CD4-positive, CD25-positive, alpha-beta regulatory T cell (primary cell): ENCODE measurements at regions not wholly inside any gene's neighbourhood (a gene's known extent, or its start where the extent isn't known, plus 50 kb on each side); places are given as distances from the start of the nearest gene placed in this dataset.

Source experiments
- ATAC-seq, 2 donors: fragments of 150-1000 bp; cut with Tn5 transposase; one replicate each; pipeline ENCODE4 v1.10.0; 2021; ENCODE audit warnings: low read depth in 2 of 2, moderate number of reproducible peaks in 2 of 2, moderate library complexity in 1 of 2
- DNase-seq, 3 donors: peaks; one replicate each; pipeline versions ENCODE4 v3.0.0 to v3.0.0-alpha.2; 2012 to 2022; ENCODE audit warnings: mixed read lengths in 1 of 3
- H3K27ac ChIP-seq: one replicate; pipeline ENCODE4 v1.7.0; 2013; ENCODE audit warnings: mild to moderate bottlenecking, low read length; ENCODE audit not compliant: insufficient read depth, poor library complexity, severe bottlenecking
- H3K27me3 ChIP-seq: one replicate; pipeline ENCODE4 v1.7.0; 2013; ENCODE audit warnings: low read length; ENCODE audit not compliant: control insufficient read depth, insufficient read depth
- H3K36me3 ChIP-seq: one replicate; pipeline ENCODE4 v1.7.0; 2013; ENCODE audit warnings: mild to moderate bottlenecking, low read length, moderate library complexity; ENCODE audit not compliant: control insufficient read depth, insufficient read depth
- H3K4me1 ChIP-seq: 2 replicates; pipeline ENCODE4 v1.7.0; 2013; ENCODE audit warnings: mild to moderate bottlenecking, low read length; ENCODE audit not compliant: insufficient read depth, control insufficient read depth, poor library complexity, severe bottlenecking
- H3K4me3 ChIP-seq: one replicate; pipeline ENCODE4 v1.7.0; 2013; ENCODE audit warnings: low read depth, mild to moderate bottlenecking, low read length, moderate library complexity
- H3K9me3 ChIP-seq, 2 experiments: 1 replicate in 1 of 2; 2 replicates in 1 of 2; pipeline ENCODE4 v1.7.0; 2013; ENCODE audit warnings: low read length in 2 of 2, mild to moderate bottlenecking in 1 of 2, moderate library complexity in 1 of 2; ENCODE audit not compliant: control insufficient read depth in 2 of 2
- H3K27ac Mint-ChIP-seq, 3 donors: one replicate each; pipeline ENCODE4 v1.8.0; 2020 to 2022; ENCODE audit warnings: mild to moderate bottlenecking in 3 of 3, mixed read lengths in 3 of 3, moderate library complexity in 2 of 3
- H3K27me3 Mint-ChIP-seq: one replicate; pipeline ENCODE4 v1.8.0; 2022; ENCODE audit warnings: mild to moderate bottlenecking, mixed read lengths
- H3K36me3 Mint-ChIP-seq: one replicate; pipeline ENCODE4 v1.8.0; 2020; ENCODE audit warnings: mixed read lengths
- H3K4me1 Mint-ChIP-seq, 4 donors: one replicate each; pipeline ENCODE4 v1.8.0; 2020 to 2022; ENCODE audit warnings: mixed read lengths in 4 of 4, mild to moderate bottlenecking in 1 of 4
- H3K4me3 Mint-ChIP-seq, 4 donors: one replicate each; pipeline ENCODE4 v1.8.0; 2020 to 2022; ENCODE audit warnings: mild to moderate bottlenecking in 4 of 4, mixed read lengths in 4 of 4, moderate library complexity in 3 of 4
- H3K9me3 Mint-ChIP-seq, 7 donors: one replicate each; pipeline ENCODE4 v1.8.0; 2020 to 2022; ENCODE audit warnings: mixed read lengths in 7 of 7, mild to moderate bottlenecking in 3 of 7, moderate library complexity in 2 of 7

GRCh38 chr3:63030666-63031065, 155.4 kb upstream of the CADPS start:
- H3K9me3 ChIP-seq: no peaks in the 10 kb centered on the region
- no peaks in the 10 kb centered on the region for H3K4me1 ChIP-seq
- H3K27ac ChIP-seq: no peak overlapping the region
- peaks cover 0 to 10% (median 6%) of the 10 kb centered on the region in 7 donors for H3K9me3 Mint-ChIP-seq
- no peak for ATAC-seq
- no peaks in the 10 kb centered on the region for H3K36me3 Mint-ChIP-seq
- H3K4me3 ChIP-seq: no peak overlapping the region
- DNase-seq: no peak
- peak overlapping the region in 1 of 3 donors; percentile 38 for H3K27ac Mint-ChIP-seq
- no peaks in the 10 kb centered on the region for H3K36me3 ChIP-seq
- H3K4me1 Mint-ChIP-seq: no peaks in the 10 kb centered on the region
- peaks cover 5% of the 10 kb centered on the region for H3K27me3 Mint-ChIP-seq
- H3K4me3 Mint-ChIP-seq: no peak overlapping the region
- no peaks in the 10 kb centered on the region for H3K27me3 ChIP-seq

GRCh38 chr3:63032881-63033280, 157.7 kb upstream of the CADPS start:
- Mint-ChIP-seq H3K27me3 (peaks cover 5% of the 10 kb centered on the region), H3K9me3 (peaks cover 0 to 9% (median 4%) of the 10 kb centered on the region in 7 donors), H3K4me3 (no peak overlapping the region), H3K4me1 (no peaks in the 10 kb centered on the region), H3K27ac (no peak overlapping the region), H3K36me3 (no peaks in the 10 kb centered on the region)
- H3K27ac ChIP-seq: no peak overlapping the region
- DNase-seq (no peak), ATAC-seq (no peak)
- no peaks in the 10 kb centered on the region for H3K9me3 ChIP-seq
- H3K4me3 ChIP-seq: no peak overlapping the region
- H3K36me3 ChIP-seq: no peaks in the 10 kb centered on the region
- no peaks in the 10 kb centered on the region for H3K27me3 ChIP-seq
- no peaks in the 10 kb centered on the region for H3K4me1 ChIP-seq

- no peak for ATAC-seq
- Histone ChIP-seq H3K36me3 (no peaks in the 10 kb centered on the region), H3K4me1 (no peaks in the 10 kb centered on the region), H3K27ac (no peak overlapping the region), H3K27me3 (no peaks in the 10 kb centered on the region), H3K4me3 (no peak overlapping the region), H3K9me3 (no peaks in the 10 kb centered on the region)
- DNase-seq: no peak
- H3K9me3 Mint-ChIP-seq: peaks cover 0 to 9% (median 3%) of the 10 kb centered on the region in 7 donors
- no peak overlapping the region for H3K4me3 Mint-ChIP-seq
- no peaks in the 10 kb centered on the region for H3K36me3 Mint-ChIP-seq
- no peaks in the 10 kb centered on the region for H3K4me1 Mint-ChIP-seq
- no peak overlapping the region for H3K27ac Mint-ChIP-seq
- H3K27me3 Mint-ChIP-seq: peaks cover 5% of the 10 kb centered on the region
Measured at GRCh38 chr3:63034101-63034500, 158.9 kb upstream of the CADPS start.

- H3K4me3 Mint-ChIP-seq: no peak overlapping the region
- no peaks in the 10 kb centered on the region for H3K36me3 Mint-ChIP-seq
- H3K27me3 ChIP-seq: no peaks in the 10 kb centered on the region
- no peak overlapping the region for H3K27ac Mint-ChIP-seq
- H3K9me3 ChIP-seq: no peaks in the 10 kb centered on the region
- H3K36me3 ChIP-seq: no peaks in the 10 kb centered on the region
- H3K4me3 ChIP-seq: no peak overlapping the region
- no peaks in the 10 kb centered on the region for H3K4me1 ChIP-seq
- no peak overlapping the region for H3K27ac ChIP-seq
- DNase-seq (no peak), ATAC-seq (no peak)
- H3K4me1 Mint-ChIP-seq: no peaks in the 10 kb centered on the region
- H3K9me3 Mint-ChIP-seq: peaks cover 0 to 15% (median 1%) of the 10 kb centered on the region in 7 donors
- no peaks in the 10 kb centered on the region for H3K27me3 Mint-ChIP-seq
Measured at GRCh38 chr3:63037116-63037515, 161.9 kb upstream of the CADPS start.

GRCh38 chr3:63042833-63043232, 167.6 kb upstream of the CADPS start:
- Histone ChIP-seq H3K27me3 (no peaks in the 10 kb centered on the region), H3K4me3 (no peak overlapping the region), H3K9me3 (no peaks in the 10 kb centered on the region), H3K4me1 (no peaks in the 10 kb centered on the region), H3K36me3 (no peaks in the 10 kb centered on the region), H3K27ac (no peak overlapping the region)
- Mint-ChIP-seq H3K27ac (no peak overlapping the region), H3K27me3 (no peaks in the 10 kb centered on the region), H3K4me1 (no peaks in the 10 kb centered on the region), H3K9me3 (peaks cover 0 to 21% (median 5%) of the 10 kb centered on the region in 7 donors), H3K36me3 (no peaks in the 10 kb centered on the region), H3K4me3 (peak overlapping the region in 1 of 4 donors; percentile 29)
- ATAC-seq (no peak), DNase-seq (no peak)

GRCh38 chr3:63043631-63044030, 168.4 kb upstream of the CADPS start:
- Mint-ChIP-seq H3K36me3 (no peaks in the 10 kb centered on the region), H3K4me3 (no peak overlapping the region), H3K27ac (no peak overlapping the region), H3K27me3 (no peaks in the 10 kb centered on the region), H3K9me3 (peaks cover 0 to 21% (median 5%) of the 10 kb centered on the region in 7 donors), H3K4me1 (no peaks in the 10 kb centered on the region)
- H3K27me3 ChIP-seq: no peaks in the 10 kb centered on the region
- no peak overlapping the region for H3K4me3 ChIP-seq
- DNase-seq: no peak
- no peak overlapping the region for H3K27ac ChIP-seq
- no peaks in the 10 kb centered on the region for H3K4me1 ChIP-seq
- H3K36me3 ChIP-seq: no peaks in the 10 kb centered on the region
- H3K9me3 ChIP-seq: no peaks in the 10 kb centered on the region
- no peak for ATAC-seq

GRCh38 chr3:63046152-63046551, 170.9 kb upstream of the CADPS start:
- no peak overlapping the region for H3K4me3 Mint-ChIP-seq
- peaks cover 0 to 18% (median 4%) of the 10 kb centered on the region in 7 donors for H3K9me3 Mint-ChIP-seq
- no peaks in the 10 kb centered on the region for H3K27me3 ChIP-seq
- H3K36me3 ChIP-seq: no peaks in the 10 kb centered on the region
- no peaks in the 10 kb centered on the region for H3K4me1 Mint-ChIP-seq
- no peaks in the 10 kb centered on the region for H3K27me3 Mint-ChIP-seq
- H3K27ac Mint-ChIP-seq: no peak overlapping the region
- no peak overlapping the region for H3K27ac ChIP-seq
- no peaks in the 10 kb centered on the region for H3K9me3 ChIP-seq
- no peak overlapping the region for H3K4me3 ChIP-seq
- DNase-seq (no peak), ATAC-seq (no peak)
- no peaks in the 10 kb centered on the region for H3K4me1 ChIP-seq
- H3K36me3 Mint-ChIP-seq: no peaks in the 10 kb centered on the region

- no peak for DNase-seq
- no peak overlapping the region for H3K4me3 ChIP-seq
- H3K9me3 Mint-ChIP-seq: peaks cover 0 to 18% (median 4%) of the 10 kb centered on the region in 7 donors
Measured at GRCh38 chr3:63046580-63046979, 171.4 kb upstream of the CADPS start.

More at GRCh38 chr3:63046580-63046979, 171.4 kb upstream of the CADPS start:
- H3K36me3 ChIP-seq: no peaks in the 10 kb centered on the region
- H3K27me3 ChIP-seq: no peaks in the 10 kb centered on the region
- no peaks in the 10 kb centered on the region for H3K4me1 ChIP-seq
- no peaks in the 10 kb centered on the region for H3K36me3 Mint-ChIP-seq
- no peak overlapping the region for H3K27ac ChIP-seq
- H3K27me3 Mint-ChIP-seq: no peaks in the 10 kb centered on the region
- H3K4me3 Mint-ChIP-seq: no peak overlapping the region
- ATAC-seq: no peak
- H3K27ac Mint-ChIP-seq: no peak overlapping the region
- H3K9me3 ChIP-seq: no peaks in the 10 kb centered on the region
- H3K4me1 Mint-ChIP-seq: no peaks in the 10 kb centered on the region
